ENCODE measurements at regions not wholly inside any gene's neighbourhood (a gene's known extent, or its start where the extent isn't known, plus 50 kb on each side); places are given as distances from the start of the nearest gene placed in this dataset.

DNA sequence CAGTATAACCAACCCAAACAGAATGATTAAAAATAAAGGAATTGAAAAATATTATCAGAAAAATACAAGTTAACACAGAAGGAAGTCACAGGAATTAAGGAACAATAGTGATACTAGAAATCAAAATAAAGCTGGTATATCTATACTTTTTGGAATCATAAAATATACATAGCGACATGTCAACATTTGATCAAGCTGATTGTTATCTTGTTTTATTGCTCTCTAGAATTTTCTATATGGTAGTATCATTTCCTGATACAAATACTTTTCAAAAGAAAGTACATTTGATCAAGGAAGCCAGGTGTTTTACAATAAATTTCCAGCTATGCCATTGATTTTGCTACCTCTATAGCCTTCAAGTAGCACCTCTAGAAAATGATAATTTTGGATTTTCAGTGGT lies 489.5 kb upstream of the PKN2 start:
- TF ChIP-seq CTCF (IDR thresholded peaks at IDR 0.05; ENCODE audit: extremely low read depth, low read depth, low read length) = no peak
- H3K27me3 ChIP-seq (ENCODE audit: insufficient read depth, low read length) = no peaks in the 10 kb centered on the region
- H3K4me1 ChIP-seq (ENCODE audit: insufficient read depth, low read length) = no peaks in the 10 kb centered on the region
- H3K27ac ChIP-seq (ENCODE audit: low read depth, low read length) = no peak overlapping the region
- H3K79me2 ChIP-seq (ENCODE audit: insufficient read depth, low read length) = no peaks in the 10 kb centered on the region
- H3K4me3 ChIP-seq (ENCODE audit: insufficient read depth, low read length) = no peak overlapping the region
- H4K20me1 ChIP-seq (ENCODE audit: insufficient read depth, low read length) = no peaks in the 10 kb centered on the region
- H3K36me3 ChIP-seq (ENCODE audit: insufficient read depth, low read length) = no peaks in the 10 kb centered on the region
- no peaks in the 10 kb centered on the region for H3K9me3 ChIP-seq (ENCODE audit: low read depth, low read length)
- DNase-seq (ENCODE audit: insufficient read length, low spot score, missing footprints) = no peak
- H3K4me2 ChIP-seq (ENCODE audit: insufficient read depth, low read length) = no peak overlapping the region
- no peak overlapping the region for H2AFZ ChIP-seq (ENCODE audit: low read length)

GRCh38 chr1:88200545-88200944 lies 483.5 kb upstream of the PKN2 start:
- no peaks in the 10 kb centered on the region for H4K20me1 ChIP-seq (ENCODE audit: insufficient read depth, low read length)
- no peak for DNase-seq (ENCODE audit: insufficient read length, low spot score, missing footprints)
- no peak for TF ChIP-seq CTCF (IDR thresholded peaks at IDR 0.05; ENCODE audit: extremely low read depth, low read depth, low read length)

DNA sequence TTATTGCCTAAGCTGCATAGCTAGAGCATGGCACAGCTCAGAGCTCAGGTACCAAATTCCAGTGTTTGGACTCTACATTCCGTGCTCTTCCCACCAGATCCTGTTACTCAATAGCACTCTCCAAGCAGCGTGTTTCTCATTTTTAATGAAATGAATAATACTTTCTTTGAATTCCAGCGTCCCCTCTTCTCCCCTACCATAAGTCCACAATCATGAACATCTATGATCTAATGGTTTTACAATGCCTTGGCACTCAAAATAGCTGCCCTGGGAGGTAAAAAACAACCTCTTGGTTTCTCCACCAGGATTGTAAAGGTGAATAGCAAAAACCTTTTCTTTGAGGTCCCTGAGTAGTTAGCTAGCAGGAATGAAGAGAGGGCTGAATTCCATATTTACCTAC lies 480.0 kb upstream of the PKN2 start:
- no peaks in the 10 kb centered on the region for H3K36me3 ChIP-seq (ENCODE audit: insufficient read depth, low read length)
- no peaks in the 10 kb centered on the region for H3K9me3 ChIP-seq (ENCODE audit: low read depth, low read length)
- no peak overlapping the region for H3K27ac ChIP-seq (ENCODE audit: low read depth, low read length)
- no peak overlapping the region for H2AFZ ChIP-seq (ENCODE audit: low read length)
- H4K20me1 ChIP-seq (ENCODE audit: insufficient read depth, low read length) = no peaks in the 10 kb centered on the region
- no peaks in the 10 kb centered on the region for H3K79me2 ChIP-seq (ENCODE audit: insufficient read depth, low read length)
- H3K4me1 ChIP-seq (ENCODE audit: insufficient read depth, low read length) = no peaks in the 10 kb centered on the region
- H3K4me3 ChIP-seq (ENCODE audit: insufficient read depth, low read length) = no peak overlapping the region
- TF ChIP-seq CTCF (IDR thresholded peaks at IDR 0.05; ENCODE audit: extremely low read depth, low read depth, low read length) = no peak
- H3K27me3 ChIP-seq (ENCODE audit: insufficient read depth, low read length) = no peaks in the 10 kb centered on the region
- no peak overlapping the region for H3K4me2 ChIP-seq (ENCODE audit: insufficient read depth, low read length)
- no peak for DNase-seq (ENCODE audit: insufficient read length, low spot score, missing footprints)

More at GRCh38 chr1:88200545-88200944, 483.5 kb upstream of the PKN2 start:
- Histone ChIP-seq H3K36me3 (ENCODE audit: insufficient read depth, low read length) (no peaks in the 10 kb centered on the region), H3K9me3 (ENCODE audit: low read depth, low read length) (no peaks in the 10 kb centered on the region), H3K4me3 (ENCODE audit: insufficient read depth, low read length) (no peak overlapping the region), H3K4me2 (ENCODE audit: insufficient read depth, low read length) (no peak overlapping the region), H3K27ac (ENCODE audit: low read depth, low read length) (no peak overlapping the region), H3K79me2 (ENCODE audit: insufficient read depth, low read length) (no peaks in the 10 kb centered on the region), H3K4me1 (ENCODE audit: insufficient read depth, low read length) (no peaks in the 10 kb centered on the region), H2AFZ (ENCODE audit: low read length) (no peak overlapping the region), H3K27me3 (ENCODE audit: insufficient read depth, low read length) (no peaks in the 10 kb centered on the region)

- no peak for TF ChIP-seq CTCF (IDR thresholded peaks at IDR 0.05; ENCODE audit: extremely low read depth, low read depth, low read length)
- no peaks in the 10 kb centered on the region for H3K79me2 ChIP-seq (ENCODE audit: insufficient read depth, low read length)
- H3K27ac ChIP-seq (ENCODE audit: low read depth, low read length) = no peak overlapping the region
- H3K27me3 ChIP-seq (ENCODE audit: insufficient read depth, low read length) = no peaks in the 10 kb centered on the region
- H3K36me3 ChIP-seq (ENCODE audit: insufficient read depth, low read length) = no peaks in the 10 kb centered on the region
- no peaks in the 10 kb centered on the region for H3K4me1 ChIP-seq (ENCODE audit: insufficient read depth, low read length)
- H3K4me2 ChIP-seq (ENCODE audit: insufficient read depth, low read length) = no peak overlapping the region
- H3K9me3 ChIP-seq (ENCODE audit: low read depth, low read length) = no peaks in the 10 kb centered on the region
- H2AFZ ChIP-seq (ENCODE audit: low read length) = no peak overlapping the region
- H4K20me1 ChIP-seq (ENCODE audit: insufficient read depth, low read length) = no peaks in the 10 kb centered on the region
- DNase-seq (ENCODE audit: insufficient read length, low spot score, missing footprints) = no peak
- H3K4me3 ChIP-seq (ENCODE audit: insufficient read depth, low read length) = no peak overlapping the region
Measured at GRCh38 chr1:88204612-88205167, 479.4 kb upstream of the PKN2 start.

Measured in osteoblast (primary cell).